GM19023 (cell line): ENCODE measurements at regions not wholly inside any gene's neighbourhood (a gene's known extent, or its start where the extent isn't known, plus 50 kb on each side); places are given as distances from the start of the nearest gene placed in this dataset.
"Not testable (repeated sequence)": the region's sequence is repeated elsewhere in the genome, so short reads cannot be mapped to it uniquely, and the experiment has no call there.

Source experiments
- ATAC-seq: cut with Tn5 transposase; IDR thresholded peaks from one replicate; pipeline ENCODE4 v1.9.1; 2021; ENCODE audit warnings: mild to moderate bottlenecking, moderate library complexity; ENCODE audit not compliant: unreplicated experiment

GRCh38 chr10:64103750-64104470, 582.7 kb downstream of the REEP3 start:
- ATAC-seq: no peak

GRCh38 chr10:64109926-64110495, 588.8 kb downstream of the REEP3 start:
- ATAC-seq: no peak

GRCh38 chr10:64112701-64113355, 591.6 kb downstream of the REEP3 start:
- ATAC-seq: no peak

GRCh38 chr10:64113375-64113774, 592.2 kb downstream of the REEP3 start:
- ATAC-seq: no peak

- ATAC-seq: no peak
These were observed 592.6 kb downstream of the REEP3 start for GRCh38 chr10:64113792-64114191.

GRCh38 chr10:64115471-64115870, 594.3 kb downstream of the REEP3 start:
- no peak for ATAC-seq

GRCh38 chr10:64115908-64116643, 594.9 kb downstream of the REEP3 start:
- no peak for ATAC-seq

- ATAC-seq: no peak
These were observed 595.5 kb downstream of the REEP3 start for GRCh38 chr10:64116707-64117106.

- no peak for ATAC-seq
These were observed 597.5 kb downstream of the REEP3 start for GRCh38 chr10:64118736-64119135.

- not testable (repeated sequence) for ATAC-seq
These were observed 599.2 kb downstream of the REEP3 start for GRCh38 chr10:64120301-64120980.

GRCh38 chr10:64130152-64130551, 609.0 kb downstream of the REEP3 start:
- ATAC-seq: no peak

- ATAC-seq: no peak
These were observed 613.5 kb downstream of the REEP3 start for GRCh38 chr10:64134676-64135075.

- no peak for ATAC-seq
These were observed 621.2 kb downstream of the REEP3 start for GRCh38 chr10:64142395-64142794.

- ATAC-seq: no peak
These were observed 627.4 kb downstream of the REEP3 start for GRCh38 chr10:64148607-64149006.

- no peak for ATAC-seq
These were observed 635.0 kb downstream of the REEP3 start for GRCh38 chr10:64156166-64156565.

- ATAC-seq: no peak
These were observed 637.4 kb downstream of the REEP3 start for GRCh38 chr10:64158551-64158950.

- ATAC-seq: no peak
These were observed 639.0 kb downstream of the REEP3 start for GRCh38 chr10:64159910-64160872.

- ATAC-seq: no peak
These were observed 649.6 kb downstream of the REEP3 start for GRCh38 chr10:64170791-64171190.

- no peak for ATAC-seq
These were observed 652.6 kb downstream of the REEP3 start for GRCh38 chr10:64173826-64174225.
